Astrocyte of the hippocampus (primary cell): ENCODE measurements at regions not wholly inside any gene's neighbourhood (a gene's known extent, or its start where the extent isn't known, plus 50 kb on each side); places are given as distances from the start of the nearest gene placed in this dataset.

Source experiments
- DNase-seq: peaks from one replicate; pipeline ENCODE4 v3.0.0; 2011; ENCODE audit warnings: low read depth, low spot score

GRCh38 chr6:164924674-164925073, 384.7 kb downstream of the C6orf118 start:
- DNase-seq: no peak

GRCh38 chr6:164917211-164917610, 392.2 kb downstream of the C6orf118 start:
- no peak for DNase-seq

- DNase-seq: no peak
Measured at GRCh38 chr6:164916087-164916486, 393.3 kb downstream of the C6orf118 start.

GRCh38 chr6:164911873-164912580, 397.4 kb downstream of the C6orf118 start:
- no peak for DNase-seq

GRCh38 chr6:164911151-164911550, 398.3 kb downstream of the C6orf118 start:
- DNase-seq: no peak

- DNase-seq: no peak
Measured at GRCh38 chr6:164906766-164907165, 402.6 kb downstream of the C6orf118 start.

- DNase-seq: no peak
Measured at GRCh38 chr6:164905311-164905710, 404.1 kb downstream of the C6orf118 start.

- no peak for DNase-seq
Measured at GRCh38 chr6:164898412-164898811, 411.0 kb downstream of the C6orf118 start.

- no peak for DNase-seq
Measured at GRCh38 chr6:164897523-164898235, 411.7 kb downstream of the C6orf118 start.

GRCh38 chr6:164889980-164890379, 419.4 kb downstream of the C6orf118 start:
- no peak for DNase-seq

- DNase-seq: no peak
Measured at GRCh38 chr6:164887660-164888059, 421.7 kb downstream of the C6orf118 start.

- DNase-seq: peak; percentile 23
Measured at GRCh38 chr6:164882236-164882635, 427.2 kb downstream of the C6orf118 start.

- DNase-seq: no peak
Measured at GRCh38 chr6:164871783-164872182, 437.6 kb downstream of the C6orf118 start.

GRCh38 chr6:164870164-164870563, 439.2 kb downstream of the C6orf118 start:
- peak; percentile 48 for DNase-seq

- DNase-seq: no peak
Measured at GRCh38 chr6:164861967-164862366, 447.4 kb downstream of the C6orf118 start.

- DNase-seq: peak; percentile 41
Measured at GRCh38 chr6:164859816-164860215, 449.6 kb downstream of the C6orf118 start.

- no peak for DNase-seq
Measured at GRCh38 chr6:164856138-164856537, 453.3 kb downstream of the C6orf118 start.

GRCh38 chr6:164855281-164855680, 454.1 kb downstream of the C6orf118 start:
- no peak for DNase-seq

GRCh38 chr6:164854526-164854925, 454.9 kb downstream of the C6orf118 start:
- DNase-seq: no peak

- DNase-seq: no peak
Measured at GRCh38 chr6:164845773-164846172, 463.6 kb downstream of the C6orf118 start.

- no peak for DNase-seq
Measured at GRCh38 chr6:164842085-164842484, 467.3 kb downstream of the C6orf118 start.

- DNase-seq: no peak
Measured at GRCh38 chr6:164838068-164838615, 471.3 kb downstream of the C6orf118 start.

GRCh38 chr6:164836486-164836885, 472.9 kb downstream of the C6orf118 start:
- no peak for DNase-seq
